ENCODE measurements at regions not wholly inside any gene's neighbourhood (a gene's known extent, or its start where the extent isn't known, plus 50 kb on each side); places are given as distances from the start of the nearest gene placed in this dataset.

- H3K9me2 ChIP-seq (replicated peaks; ENCODE audit: control insufficient read depth, low read length): no peaks in the 10 kb centered on the region
- H3K4me2 ChIP-seq (ENCODE audit: low read length): no peak overlapping the region
- no peaks in the 10 kb centered on the region for H3K36me3 ChIP-seq (ENCODE audit: control insufficient read depth, low read length)
- H4K20me1 ChIP-seq (ENCODE audit: control insufficient read depth, insufficient read depth, low read depth, low read length): no peaks in the 10 kb centered on the region
- TF ChIP-seq CTCF (IDR thresholded peaks at IDR 0.05; ENCODE audit: low read depth, low read length, poor library complexity, severe bottlenecking) (no peak), EZH2phosphoT487 (IDR thresholded peaks at IDR 0.05; ENCODE audit: borderline replicate concordance, low read length) (no peak)
- H3K9me3 ChIP-seq (ENCODE audit: control insufficient read depth, insufficient read depth, low read length): no peaks in the 10 kb centered on the region
- no peaks in the 10 kb centered on the region for H3K4me1 ChIP-seq (ENCODE audit: control insufficient read depth, low read length)
- no peaks in the 10 kb centered on the region for H3K79me2 ChIP-seq (ENCODE audit: control insufficient read depth, low read length)
- no peaks in the 10 kb centered on the region for H3F3A ChIP-seq (ENCODE audit: control insufficient read depth, insufficient read depth)
- no peak overlapping the region for H3K27ac ChIP-seq (ENCODE audit: low read depth, low read length)
- no peaks in the 10 kb centered on the region for H3K27me3 ChIP-seq (ENCODE audit: control insufficient read depth, low read length)
- no peak overlapping the region for H3K4me3 ChIP-seq (ENCODE audit: low read length)
Measured at GRCh38 chr6:122220254-122220653, 179.2 kb upstream of the HSF2 start.

GRCh38 chr6:122222761-122223160 lies 176.7 kb upstream of the HSF2 start:
- no peaks in the 10 kb centered on the region for H3K36me3 ChIP-seq (ENCODE audit: control insufficient read depth, low read length)
- H3F3A ChIP-seq (ENCODE audit: control insufficient read depth, insufficient read depth): no peaks in the 10 kb centered on the region
- H3K79me2 ChIP-seq (ENCODE audit: control insufficient read depth, low read length): no peaks in the 10 kb centered on the region
- H3K27ac ChIP-seq (ENCODE audit: low read depth, low read length): no peak overlapping the region
- no peaks in the 10 kb centered on the region for H3K27me3 ChIP-seq (ENCODE audit: control insufficient read depth, low read length)
- H3K4me3 ChIP-seq (ENCODE audit: low read length): no peak overlapping the region
- no peaks in the 10 kb centered on the region for H3K9me2 ChIP-seq (replicated peaks; ENCODE audit: control insufficient read depth, low read length)
- no peaks in the 10 kb centered on the region for H3K4me1 ChIP-seq (ENCODE audit: control insufficient read depth, low read length)
- no peak overlapping the region for H3K4me2 ChIP-seq (ENCODE audit: low read length)
- H3K9me3 ChIP-seq (ENCODE audit: control insufficient read depth, insufficient read depth, low read length): no peaks in the 10 kb centered on the region
- TF ChIP-seq CTCF (IDR thresholded peaks at IDR 0.05; ENCODE audit: low read depth, low read length, poor library complexity, severe bottlenecking) (no peak), EZH2phosphoT487 (IDR thresholded peaks at IDR 0.05; ENCODE audit: borderline replicate concordance, low read length) (no peak)
- no peaks in the 10 kb centered on the region for H4K20me1 ChIP-seq (ENCODE audit: control insufficient read depth, insufficient read depth, low read depth, low read length)

GRCh38 chr6:122223251-122223650 lies 176.2 kb upstream of the HSF2 start:
- Histone ChIP-seq H3F3A (ENCODE audit: control insufficient read depth, insufficient read depth) (no peaks in the 10 kb centered on the region), H3K4me3 (ENCODE audit: low read length) (no peak overlapping the region), H3K9me2 (replicated peaks; ENCODE audit: control insufficient read depth, low read length) (no peaks in the 10 kb centered on the region), H3K9me3 (ENCODE audit: control insufficient read depth, insufficient read depth, low read length) (no peaks in the 10 kb centered on the region), H3K27ac (ENCODE audit: low read depth, low read length) (no peak overlapping the region), H3K36me3 (ENCODE audit: control insufficient read depth, low read length) (no peaks in the 10 kb centered on the region), H3K4me2 (ENCODE audit: low read length) (no peak overlapping the region), H4K20me1 (ENCODE audit: control insufficient read depth, insufficient read depth, low read depth, low read length) (no peaks in the 10 kb centered on the region), H3K79me2 (ENCODE audit: control insufficient read depth, low read length) (no peaks in the 10 kb centered on the region), H3K27me3 (ENCODE audit: control insufficient read depth, low read length) (no peaks in the 10 kb centered on the region), H3K4me1 (ENCODE audit: control insufficient read depth, low read length) (no peaks in the 10 kb centered on the region)
- no peak for TF ChIP-seq CTCF (IDR thresholded peaks at IDR 0.05; ENCODE audit: low read depth, low read length, poor library complexity, severe bottlenecking)
- TF ChIP-seq EZH2phosphoT487 (IDR thresholded peaks at IDR 0.05; ENCODE audit: borderline replicate concordance, low read length): no peak

GRCh38 chr6:122238861-122239260 lies 160.6 kb upstream of the HSF2 start:
- no peaks in the 10 kb centered on the region for H3K36me3 ChIP-seq (ENCODE audit: control insufficient read depth, low read length)
- H3K9me2 ChIP-seq (replicated peaks; ENCODE audit: control insufficient read depth, low read length): no peaks in the 10 kb centered on the region
- H3K9me3 ChIP-seq (ENCODE audit: control insufficient read depth, insufficient read depth, low read length): no peaks in the 10 kb centered on the region; the same call in 1 of the 2 replicates
- H3K4me2 ChIP-seq (ENCODE audit: low read length): no peak overlapping the region
- no peaks in the 10 kb centered on the region for H3K27me3 ChIP-seq (ENCODE audit: control insufficient read depth, low read length)
- TF ChIP-seq EZH2phosphoT487 (IDR thresholded peaks at IDR 0.05; ENCODE audit: borderline replicate concordance, low read length): no peak
- no peak for TF ChIP-seq CTCF (IDR thresholded peaks at IDR 0.05; ENCODE audit: low read depth, low read length, poor library complexity, severe bottlenecking)
- H3K4me3 ChIP-seq (ENCODE audit: low read length): no peak overlapping the region
- no peaks in the 10 kb centered on the region for H3K79me2 ChIP-seq (ENCODE audit: control insufficient read depth, low read length)
- no peak overlapping the region for H3K27ac ChIP-seq (ENCODE audit: low read depth, low read length)
- no peaks in the 10 kb centered on the region for H3F3A ChIP-seq (ENCODE audit: control insufficient read depth, insufficient read depth)
- H4K20me1 ChIP-seq (ENCODE audit: control insufficient read depth, insufficient read depth, low read depth, low read length): no peaks in the 10 kb centered on the region
- H3K4me1 ChIP-seq (ENCODE audit: control insufficient read depth, low read length): no peaks in the 10 kb centered on the region

Measured in DOHH2 (cell line).